ENCODE measurements at regions not wholly inside any gene's neighbourhood (a gene's known extent, or its start where the extent isn't known, plus 50 kb on each side); places are given as distances from the start of the nearest gene placed in this dataset.

- Mint-ChIP-seq H3K27ac (ENCODE audit: unreplicated experiment) (no peak overlapping the region), H3K9me3 (ENCODE audit: unreplicated experiment) (no peaks in the 10 kb centered on the region), H3K36me3 (ENCODE audit: insufficient read depth, unreplicated experiment) (no peaks in the 10 kb centered on the region), H3K4me3 (ENCODE audit: unreplicated experiment) (no peak overlapping the region), H3K27me3 (ENCODE audit: insufficient read depth, unreplicated experiment) (no peaks in the 10 kb centered on the region), H3K4me1 (ENCODE audit: low read depth, unreplicated experiment) (peaks cover 21% of the 10 kb centered on the region)
- H3K36me3 ChIP-seq (ENCODE audit: control insufficient read depth, insufficient read depth, low read length), result no peaks in the 10 kb centered on the region
- H3K4me3 ChIP-seq (ENCODE audit: low read depth, low read length), result no peak overlapping the region
- no peak for TF ChIP-seq CTCF (IDR thresholded peaks at IDR 0.05; ENCODE audit: insufficient read depth in 1 of 2, low read depth in 1 of 2, low read length in 1 of 2, severe bottlenecking in 1 of 2, unreplicated experiment in 1 of 2)
- peaks cover 26% of the 10 kb centered on the region for H3K4me1 ChIP-seq
- no TSS peak for BruUV-seq (replicated peaks)
- ChIA-PET POLR2A (no interaction called here), CTCF (no interaction called here)
- no peaks in the 10 kb centered on the region for H3K9me3 ChIP-seq
- DNase-seq, result no peak
- intact Hi-C loops (cut with micrococcal nuclease; ENCODE audit: unreplicated experiment), result no loop called here
- H3K27me3 ChIP-seq (replicated peaks; ENCODE audit: control insufficient read depth, insufficient read depth, low read length), result no peaks in the 10 kb centered on the region
Measured at GRCh38 chr17:83149029-83149725, 69.8 kb downstream of the METRNL start.

GRCh38 chr17:83149761-83150251, 70.4 kb downstream of the METRNL start:
- no TSS peak for BruUV-seq (replicated peaks)

GRCh38 chr17:83150369-83151055, 71.1 kb downstream of the METRNL start:
- H3K4me1 Mint-ChIP-seq (ENCODE audit: low read depth, unreplicated experiment), result peaks cover 21% of the 10 kb centered on the region
- ChIA-PET POLR2A (no interaction called here), CTCF (interaction anchor here (0.8 kb wide), 1 partner anchor 46 kb away, joined by 3 read pairs; no protein-coding TSS in a partner anchor)
- Histone ChIP-seq H3K27me3 (replicated peaks; ENCODE audit: control insufficient read depth, insufficient read depth, low read length) (no peaks in the 10 kb centered on the region), H3K4me1 (peaks cover 26% of the 10 kb centered on the region), H3K9me3 (no peaks in the 10 kb centered on the region), H3K4me3 (ENCODE audit: low read depth, low read length) (no peak overlapping the region), H3K36me3 (ENCODE audit: control insufficient read depth, insufficient read depth, low read length) (no peaks in the 10 kb centered on the region)
- intact Hi-C loops (cut with micrococcal nuclease; ENCODE audit: unreplicated experiment), result no loop called here
- DNase-seq, result no peak
- H3K9me3 Mint-ChIP-seq (ENCODE audit: unreplicated experiment), result no peaks in the 10 kb centered on the region
- H3K27me3 Mint-ChIP-seq (ENCODE audit: insufficient read depth, unreplicated experiment), result no peaks in the 10 kb centered on the region
- no peak for TF ChIP-seq CTCF (IDR thresholded peaks at IDR 0.05; ENCODE audit: insufficient read depth in 1 of 2, low read depth in 1 of 2, low read length in 1 of 2, severe bottlenecking in 1 of 2, unreplicated experiment in 1 of 2)
- BruUV-seq (replicated peaks), result no TSS peak
- H3K27ac Mint-ChIP-seq (ENCODE audit: unreplicated experiment), result peak overlapping the region; percentile 56
- no peak overlapping the region for H3K4me3 Mint-ChIP-seq (ENCODE audit: unreplicated experiment)
- no peaks in the 10 kb centered on the region for H3K36me3 Mint-ChIP-seq (ENCODE audit: insufficient read depth, unreplicated experiment)

More at GRCh38 chr17:83149761-83150251, 70.4 kb downstream of the METRNL start:
- CTCF ChIA-PET, result no interaction called here
- H3K36me3 Mint-ChIP-seq (ENCODE audit: insufficient read depth, unreplicated experiment), result no peaks in the 10 kb centered on the region
- no peaks in the 10 kb centered on the region for H3K9me3 ChIP-seq
- no peak overlapping the region for H3K4me3 ChIP-seq (ENCODE audit: low read depth, low read length)
- H3K27ac Mint-ChIP-seq (ENCODE audit: unreplicated experiment), result no peak overlapping the region
- H3K4me1 ChIP-seq, result peaks cover 26% of the 10 kb centered on the region
- TF ChIP-seq CTCF (IDR thresholded peaks at IDR 0.05; ENCODE audit: insufficient read depth in 1 of 2, low read depth in 1 of 2, low read length in 1 of 2, severe bottlenecking in 1 of 2, unreplicated experiment in 1 of 2), result no peak
- H3K4me3 Mint-ChIP-seq (ENCODE audit: unreplicated experiment), result no peak overlapping the region
- peaks cover 21% of the 10 kb centered on the region for H3K4me1 Mint-ChIP-seq (ENCODE audit: low read depth, unreplicated experiment)
- H3K36me3 ChIP-seq (ENCODE audit: control insufficient read depth, insufficient read depth, low read length), result no peaks in the 10 kb centered on the region
- H3K9me3 Mint-ChIP-seq (ENCODE audit: unreplicated experiment), result no peaks in the 10 kb centered on the region
- intact Hi-C loops (cut with micrococcal nuclease; ENCODE audit: unreplicated experiment), result no loop called here
- POLR2A ChIA-PET, result no interaction called here
- H3K27me3 ChIP-seq (replicated peaks; ENCODE audit: control insufficient read depth, insufficient read depth, low read length), result no peaks in the 10 kb centered on the region
- no peaks in the 10 kb centered on the region for H3K27me3 Mint-ChIP-seq (ENCODE audit: insufficient read depth, unreplicated experiment)
- no peak for DNase-seq

Measured in Caco-2 (cell line).